MM.1S (cell line): ENCODE measurements at regions not wholly inside any gene's neighbourhood (a gene's known extent, or its start where the extent isn't known, plus 50 kb on each side); places are given as distances from the start of the nearest gene placed in this dataset.

ENCODE experiments used
- EZH2 ChIP-seq: fragments of 300-600 bp; sonication (generic); optimal IDR thresholded peaks from 2 replicates; pipeline ENCODE3; 2017; ENCODE audit warnings: low read depth, mild to moderate bottlenecking, antibody characterized with exemption, low read length, mixed read lengths
- TF ChIP-seq, protein P1 (sequence below): fragments of 300-600 bp; sonication (generic); IDR thresholded peaks from 2 replicates; pipeline ENCODE4 v1.5.1; 2016; ENCODE audit warnings: antibody characterized with exemption, low read length, mixed read lengths

DNA sequence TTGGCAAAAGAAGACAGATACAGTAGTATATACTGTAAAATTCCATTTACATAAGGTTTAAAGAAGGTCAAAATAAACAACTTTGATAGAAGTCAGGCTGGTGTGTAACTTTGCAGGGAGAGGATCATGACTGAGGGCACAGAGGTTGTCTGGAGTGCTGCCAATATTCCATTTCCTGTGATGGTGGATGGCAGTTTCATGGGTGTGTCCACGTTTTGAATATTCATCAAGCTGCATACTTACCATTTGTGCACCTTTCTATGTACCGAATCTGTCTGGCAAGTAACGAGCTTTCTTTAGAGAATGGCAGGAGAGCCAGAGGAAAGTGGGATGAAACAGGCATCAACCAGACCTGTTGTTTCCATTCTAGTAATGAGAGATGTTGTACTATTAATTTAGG lies 420.5 kb upstream of the HTR2A start:
- TF ChIP-seq, protein P1, sequence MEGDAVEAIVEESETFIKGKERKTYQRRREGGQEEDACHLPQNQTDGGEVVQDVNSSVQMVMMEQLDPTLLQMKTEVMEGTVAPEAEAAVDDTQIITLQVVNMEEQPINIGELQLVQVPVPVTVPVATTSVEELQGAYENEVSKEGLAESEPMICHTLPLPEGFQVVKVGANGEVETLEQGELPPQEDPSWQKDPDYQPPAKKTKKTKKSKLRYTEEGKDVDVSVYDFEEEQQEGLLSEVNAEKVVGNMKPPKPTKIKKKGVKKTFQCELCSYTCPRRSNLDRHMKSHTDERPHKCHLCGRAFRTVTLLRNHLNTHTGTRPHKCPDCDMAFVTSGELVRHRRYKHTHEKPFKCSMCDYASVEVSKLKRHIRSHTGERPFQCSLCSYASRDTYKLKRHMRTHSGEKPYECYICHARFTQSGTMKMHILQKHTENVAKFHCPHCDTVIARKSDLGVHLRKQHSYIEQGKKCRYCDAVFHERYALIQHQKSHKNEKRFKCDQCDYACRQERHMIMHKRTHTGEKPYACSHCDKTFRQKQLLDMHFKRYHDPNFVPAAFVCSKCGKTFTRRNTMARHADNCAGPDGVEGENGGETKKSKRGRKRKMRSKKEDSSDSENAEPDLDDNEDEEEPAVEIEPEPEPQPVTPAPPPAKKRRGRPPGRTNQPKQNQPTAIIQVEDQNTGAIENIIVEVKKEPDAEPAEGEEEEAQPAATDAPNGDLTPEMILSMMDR = no peak
- TF ChIP-seq EZH2 = no peak
